H1 (cell line): ENCODE measurements at regions not wholly inside any gene's neighbourhood (a gene's known extent, or its start where the extent isn't known, plus 50 kb on each side); places are given as distances from the start of the nearest gene placed in this dataset.

ENCODE experiments used
- CHD2 ChIP-seq: IDR thresholded peaks from 2 replicates; pipeline ENCODE4 v1.6.1; 2012; ENCODE audit warnings: low read length, improper control_type of control experiment
- CTCF ChIP-seq, 3 experiments: IDR thresholded peaks; 1 replicate in 2 of 3; 2 replicates in 1 of 3; pipeline versions ENCODE4 v1.5.1 to v1.6.1; 2011; ENCODE audit warnings: low read length in 3 of 3, mild to moderate bottlenecking in 3 of 3, inconsistent platforms in 2 of 3, low read depth in 1 of 3, moderate library complexity in 1 of 3; ENCODE audit not compliant: insufficient read depth in 1 of 3; ENCODE audit errors: control extremely low read depth in 1 of 3
- EP300 ChIP-seq, 2 experiments: IDR thresholded peaks; 1 replicate in 1 of 2; 2 replicates in 1 of 2; pipeline ENCODE4 v1.6.1; 2011 to 2012; ENCODE audit warnings: low read depth in 2 of 2, low read length in 2 of 2, mild to moderate bottlenecking in 2 of 2, borderline replicate concordance in 1 of 2, inconsistent platforms in 1 of 2, moderate library complexity in 1 of 2
- SIN3A ChIP-seq, 2 experiments: IDR thresholded peaks in 1 of 2; conservative IDR thresholded peaks in 1 of 2; 2 replicates each; pipeline ENCODE4 v1.6.1; 2011 to 2012; ENCODE audit warnings: low read length in 2 of 2, improper control_type of control experiment in 1 of 2, low read depth in 1 of 2, mild to moderate bottlenecking in 1 of 2

GRCh38 chr10:130240409-130240808 lies 104.2 kb downstream of the GLRX3 start:
- no peak for TF ChIP-seq EP300 (IDR thresholded peaks at IDR 0.05; ENCODE audit: borderline replicate concordance in 1 of 2, low read depth in 2 of 2, low read length in 2 of 2)
- TF ChIP-seq SIN3A (conservative IDR thresholded peaks at IDR 0.05 in 1 of 2, IDR thresholded peaks at IDR 0.05 in 1 of 2; ENCODE audit: low read depth in 1 of 2, low read length in 2 of 2), result no peak
- no peak for TF ChIP-seq CTCF (IDR thresholded peaks at IDR 0.05; ENCODE audit: control extremely low read depth in 1 of 3, insufficient read depth in 1 of 3, low read depth in 1 of 3, low read length in 3 of 3)
- no peak for TF ChIP-seq CHD2
